AG08395 (cell line): ENCODE measurements at regions not wholly inside any gene's neighbourhood (a gene's known extent, or its start where the extent isn't known, plus 50 kb on each side); places are given as distances from the start of the nearest gene placed in this dataset.
A peak's percentile ranks its signal among the peaks of the same experiment; 100 is the strongest.
"Not testable (repeated sequence)": the region's sequence is repeated elsewhere in the genome, so short reads cannot be mapped to it uniquely, and the experiment has no call there.

Experiments used
- DNase-seq: peaks from one replicate; pipeline ENCODE4 v3.0.0; 2012; ENCODE audit warnings: mixed read lengths, low spot score

- DNase-seq: not testable (repeated sequence)
These were observed 135.6 kb downstream of the TRIM43 start for GRCh38 chr2:95727420-95727819.

DNA sequence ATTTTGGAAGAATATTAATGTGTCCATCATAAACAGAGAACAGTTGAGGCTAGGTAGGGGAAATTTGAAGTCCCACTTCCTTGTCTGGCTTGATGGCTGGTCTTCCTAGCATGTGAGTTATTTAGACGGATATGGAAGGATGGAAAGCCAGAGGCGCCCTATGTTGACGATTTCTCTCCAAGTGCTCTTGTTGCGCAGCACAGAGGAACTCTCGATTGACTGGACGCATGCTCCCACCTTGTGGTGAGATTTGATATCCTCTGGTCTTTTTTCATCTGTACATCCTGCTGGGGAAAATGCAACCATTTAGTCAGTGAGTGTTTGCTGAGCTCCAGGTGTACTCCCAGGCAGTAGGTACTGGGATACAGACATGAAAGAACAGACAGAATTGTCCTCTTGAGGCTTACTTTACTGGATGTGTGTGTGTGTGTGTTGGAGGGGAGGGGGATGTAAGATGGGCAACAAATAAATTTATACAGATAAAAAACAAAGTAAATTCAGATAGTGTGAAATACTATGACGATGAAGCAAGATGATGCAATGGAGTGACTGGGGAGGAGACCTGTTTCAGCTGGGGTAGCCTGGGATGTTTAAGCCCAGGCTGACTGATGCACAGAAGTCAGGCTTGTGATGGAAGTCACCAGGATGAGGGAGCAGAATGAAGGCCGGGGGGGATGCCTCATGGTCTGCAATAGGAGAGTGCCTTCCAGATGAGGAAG is 137.2 kb downstream of the TRIM43 start:
- peak; percentile 81 for DNase-seq

DNA sequence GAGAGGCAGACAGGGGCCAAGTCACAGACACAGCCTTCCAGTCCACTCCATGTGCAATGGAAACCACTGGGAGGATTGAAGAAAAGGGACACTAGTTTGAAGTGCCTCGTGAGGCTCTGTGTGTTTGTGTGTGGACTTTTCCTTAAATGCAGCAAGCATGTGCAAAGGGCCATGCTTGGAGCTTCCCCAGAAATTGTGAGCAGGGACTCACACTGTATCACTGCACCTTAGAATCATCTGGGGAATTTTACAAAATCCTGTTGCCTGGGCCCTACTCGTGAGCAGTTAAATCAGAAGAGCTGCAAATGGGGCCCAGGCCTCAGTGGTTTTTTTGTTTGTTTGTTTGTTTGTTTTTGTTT is 137.8 kb downstream of the TRIM43 start:
- no peak for DNase-seq

DNA sequence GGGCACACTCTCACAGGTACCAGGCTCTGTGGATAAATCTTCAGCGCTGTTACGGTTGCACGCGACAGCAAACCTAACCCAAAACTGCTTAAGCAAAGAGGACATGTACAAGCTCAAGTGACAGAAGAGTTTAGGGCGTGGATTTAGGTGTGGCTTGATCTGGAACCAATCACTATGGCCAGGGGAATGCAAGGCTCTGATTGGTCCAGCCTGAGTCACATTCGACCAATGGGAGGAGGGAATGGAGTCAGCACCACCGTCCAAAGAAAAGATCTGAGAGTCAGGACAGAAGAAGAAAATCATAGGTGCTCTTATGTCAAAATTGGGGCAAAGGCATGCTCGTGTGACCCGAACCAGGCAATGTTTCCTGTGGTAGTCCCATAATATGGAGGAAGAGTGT is 139.0 kb downstream of the TRIM43 start:
- DNase-seq: no peak

- DNase-seq: no peak
These were observed 143.4 kb downstream of the TRIM43 start for GRCh38 chr2:95734976-95735890.

DNA sequence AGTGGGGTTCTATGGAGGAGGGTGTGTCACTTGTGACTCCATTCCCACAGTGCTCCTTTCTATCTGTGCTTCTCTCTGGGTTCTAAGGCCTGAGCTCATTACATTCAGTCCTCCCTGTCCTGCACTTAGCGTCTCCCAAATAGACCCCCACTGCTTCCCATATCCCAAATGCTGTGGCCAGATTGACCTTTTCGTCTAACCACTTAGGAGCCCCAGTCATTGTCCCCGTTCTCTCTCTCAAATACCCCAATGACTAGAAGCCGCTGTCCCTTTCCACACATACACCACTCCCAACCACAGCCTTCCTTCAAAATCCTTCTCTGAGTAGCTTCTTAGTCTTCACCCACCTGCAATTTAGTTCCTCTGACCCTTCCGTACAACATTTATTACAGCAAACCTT is 146.5 kb downstream of the TRIM43 start:
- no peak for DNase-seq

DNA sequence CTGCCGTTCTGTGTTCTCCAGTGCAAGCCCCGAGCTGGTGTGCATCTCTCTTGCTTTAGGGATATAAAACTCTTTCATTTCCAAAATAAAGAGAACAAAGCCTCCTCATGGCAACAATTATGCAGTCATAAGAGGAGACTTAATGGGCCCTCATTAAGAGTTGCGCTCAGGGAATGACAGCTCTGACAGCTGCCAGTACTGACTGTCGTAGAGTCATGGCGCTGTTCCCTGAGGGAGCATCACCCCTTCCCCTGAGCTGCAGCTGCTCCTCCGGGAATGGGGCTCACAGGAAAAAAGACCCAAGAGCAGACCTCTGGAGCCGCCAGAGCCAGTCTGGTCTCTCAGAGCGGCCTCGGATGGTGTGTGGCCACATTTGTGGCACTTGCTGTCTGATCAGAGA is 160.3 kb downstream of the TRIM43 start:
- DNase-seq: not testable (repeated sequence)

DNA sequence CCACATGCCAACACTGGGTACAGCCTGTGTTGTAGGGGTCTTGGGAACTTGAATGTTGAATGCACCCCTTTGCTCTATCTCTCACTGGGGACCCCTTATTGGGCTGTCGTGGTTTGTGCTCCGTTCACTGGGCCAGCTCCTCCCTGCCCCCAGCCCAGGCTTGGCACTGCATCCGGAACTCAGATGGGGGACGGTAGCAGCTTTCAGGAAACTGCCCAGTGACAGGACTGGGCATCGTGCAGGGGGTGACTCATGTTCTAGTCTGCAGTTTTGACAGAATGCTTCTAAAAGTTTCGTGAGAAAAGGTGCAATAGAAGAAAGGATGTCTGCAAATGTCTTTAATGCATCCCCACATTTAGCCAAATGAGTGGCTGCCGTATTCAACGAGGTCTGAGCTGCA is 162.0 kb downstream of the TRIM43 start:
- not testable (repeated sequence) for DNase-seq

GRCh38 chr2:95754213-95754612 is 162.4 kb downstream of the TRIM43 start:
- not testable (repeated sequence) for DNase-seq

- DNase-seq: not testable (repeated sequence)
These were observed 163.2 kb downstream of the TRIM43 start for GRCh38 chr2:95754819-95755563.

GRCh38 chr2:95755956-95756669 is 164.3 kb downstream of the TRIM43 start:
- DNase-seq: not testable (repeated sequence)

- no peak for DNase-seq
These were observed 166.2 kb downstream of the TRIM43 start for GRCh38 chr2:95757988-95758387.

DNA sequence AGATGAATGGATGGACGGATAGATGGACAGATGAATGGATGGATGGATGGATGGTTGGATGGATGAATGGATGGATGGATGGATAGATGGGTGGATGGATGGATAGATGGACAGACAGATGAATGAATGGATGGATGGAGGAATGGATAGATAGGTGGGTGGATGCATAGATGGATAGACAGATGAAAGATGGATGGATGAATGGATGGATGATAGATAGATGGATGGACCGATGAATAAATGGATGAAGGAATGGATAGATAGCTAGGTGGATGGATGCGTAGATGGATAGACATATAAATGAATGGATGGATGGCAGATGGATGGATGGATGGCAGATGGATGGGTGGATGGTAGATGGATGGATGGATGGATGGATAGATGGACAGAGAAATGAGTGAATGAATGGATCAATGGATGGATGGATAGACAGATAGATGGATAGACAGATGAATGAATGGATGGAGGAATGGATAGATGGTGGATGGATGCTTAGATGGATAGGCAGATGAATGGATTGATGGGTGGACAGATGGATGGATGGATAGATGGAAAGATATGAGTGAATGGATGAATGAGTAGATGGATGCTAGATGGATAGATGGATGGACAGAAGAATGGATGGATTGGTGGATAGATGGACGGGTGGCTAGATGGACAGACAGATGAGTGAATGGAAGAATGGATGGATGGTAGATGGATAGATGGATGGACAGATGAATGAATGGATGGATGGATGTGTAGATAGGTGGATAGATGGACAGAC is 167.9 kb downstream of the TRIM43 start:
- DNase-seq: no peak

DNA sequence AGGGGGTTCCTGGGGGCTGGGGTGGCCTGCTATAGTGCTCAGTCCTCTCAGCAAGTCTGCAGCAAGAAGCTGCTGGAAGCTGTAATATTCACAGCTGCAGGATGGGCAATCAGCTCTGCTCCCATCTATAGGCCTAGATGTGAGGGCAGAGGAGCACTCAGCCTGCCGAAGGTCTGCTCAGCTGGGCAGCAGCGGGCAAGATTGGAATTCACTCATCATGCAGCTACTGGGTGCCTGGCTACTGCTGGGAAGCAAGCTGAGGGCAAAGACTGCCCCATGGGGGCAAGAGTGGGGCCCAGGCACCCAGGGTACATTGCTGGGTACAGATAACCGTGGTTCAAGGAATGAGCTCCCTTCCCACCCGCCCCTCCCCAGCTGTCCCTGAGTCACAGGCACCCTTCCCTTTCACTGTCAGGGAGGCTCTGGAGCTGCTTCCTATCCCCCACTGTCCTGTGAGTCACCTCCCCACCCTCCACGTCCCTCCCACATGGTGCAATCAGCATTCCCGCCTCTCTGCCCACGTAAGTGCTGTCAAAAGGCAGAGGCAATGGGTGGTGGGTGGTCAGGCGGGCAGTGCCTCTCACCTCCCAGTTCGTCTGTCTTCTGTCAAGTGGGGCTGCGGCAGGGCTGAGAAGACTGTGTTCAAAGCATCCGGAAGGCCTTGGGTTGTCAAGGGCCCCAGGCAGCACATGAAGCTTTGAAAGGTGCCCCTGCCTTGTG is 169.2 kb downstream of the TRIM43 start:
- peak; percentile 88 for DNase-seq

DNA sequence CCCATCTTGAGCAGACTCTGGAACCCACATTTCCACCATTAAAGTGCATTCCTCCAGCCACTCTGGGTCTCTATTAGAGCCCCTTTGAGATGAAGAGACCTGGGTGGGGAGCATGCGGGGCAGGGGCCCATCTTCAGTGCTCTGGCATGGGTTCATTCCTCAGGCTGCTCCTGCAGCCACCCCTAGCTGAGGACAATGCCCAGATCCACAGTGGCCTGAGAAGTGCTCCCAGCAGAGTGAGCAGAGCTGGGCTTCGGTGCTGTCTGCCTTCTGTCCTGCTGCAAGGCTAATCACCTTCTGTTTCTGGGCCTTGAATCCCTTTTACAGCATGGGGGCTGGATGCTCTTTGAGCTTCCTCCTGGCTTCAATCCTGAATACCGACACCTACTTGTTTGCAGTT is 169.8 kb downstream of the TRIM43 start:
- no peak for DNase-seq

- not testable (repeated sequence) for DNase-seq
These were observed 170.5 kb downstream of the TRIM43 start for GRCh38 chr2:95762023-95763021.

GRCh38 chr2:95763074-95763473 is 171.3 kb downstream of the TRIM43 start:
- DNase-seq: not testable (repeated sequence)

DNA sequence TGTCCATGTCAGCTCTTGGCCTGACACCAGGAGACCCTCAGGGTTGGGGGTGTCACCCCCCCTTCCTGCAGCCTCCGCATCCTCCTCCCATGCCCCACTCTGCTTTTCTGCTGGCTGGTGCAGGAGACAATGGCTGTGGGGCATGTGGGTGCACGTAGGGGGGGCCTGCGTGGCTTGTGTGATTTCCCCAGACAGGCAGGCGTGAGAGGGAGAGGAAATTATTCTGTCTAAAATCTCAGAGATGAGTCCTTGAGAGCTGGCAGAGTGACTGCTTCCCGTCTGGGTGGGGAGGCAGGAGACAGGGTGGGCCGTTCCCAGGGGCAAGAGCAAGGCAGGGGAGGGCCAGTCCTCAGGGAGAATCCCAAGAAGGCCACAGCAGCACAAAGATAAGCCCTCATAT is 173.2 kb downstream of the TRIM43 start:
- DNase-seq: not testable (repeated sequence)
